Activated CD4-positive, alpha-beta T cell treated with anti-CD3 and anti-CD28 coated beads, Interleukin-2, Interleukin-6, amounts not matched to agents 100 ng/mL and 50 ng/mL, durations not matched to agents 16 hours and 8 hours (primary cell): ENCODE measurements at regions not wholly inside any gene's neighbourhood (a gene's known extent, or its start where the extent isn't known, plus 50 kb on each side); places are given as distances from the start of the nearest gene placed in this dataset.
A peak's percentile ranks its signal among the peaks of the same experiment; 100 is the strongest.
"Not testable (repeated sequence)": the region's sequence is repeated elsewhere in the genome, so short reads cannot be mapped to it uniquely, and the experiment has no call there.

ENCODE experiments used
- DNase-seq: peaks from one replicate; pipeline ENCODE4 v3.0.0-alpha.2; 2020

GRCh38 chr5:97545446-97545845, 362.4 kb upstream of the RIOK2 start:
- DNase-seq = no peak

- no peak for DNase-seq
Observed at GRCh38 chr5:97545886-97546535, 363.0 kb upstream of the RIOK2 start.

GRCh38 chr5:97547430-97547829, 364.4 kb upstream of the RIOK2 start:
- no peak for DNase-seq

GRCh38 chr5:97547999-97548738, 365.1 kb upstream of the RIOK2 start:
- peak; percentile 18 for DNase-seq

- no peak for DNase-seq
Observed at GRCh38 chr5:97548739-97549080, 365.7 kb upstream of the RIOK2 start.

- no peak for DNase-seq
Observed at GRCh38 chr5:97549496-97549895, 366.4 kb upstream of the RIOK2 start.

- no peak for DNase-seq
Observed at GRCh38 chr5:97550164-97550563, 367.1 kb upstream of the RIOK2 start.

- no peak for DNase-seq
Observed at GRCh38 chr5:97550818-97551217, 367.8 kb upstream of the RIOK2 start.

GRCh38 chr5:97553604-97554452, 370.8 kb upstream of the RIOK2 start:
- no peak for DNase-seq

- no peak for DNase-seq
Observed at GRCh38 chr5:97554977-97555643, 372.1 kb upstream of the RIOK2 start.

- no peak for DNase-seq
Observed at GRCh38 chr5:97555644-97555981, 372.6 kb upstream of the RIOK2 start.

- no peak for DNase-seq
Observed at GRCh38 chr5:97559827-97560598, 377.0 kb upstream of the RIOK2 start.

GRCh38 chr5:97560599-97560993, 377.5 kb upstream of the RIOK2 start:
- DNase-seq = no peak

- no peak for DNase-seq
Observed at GRCh38 chr5:97563050-97563657, 380.1 kb upstream of the RIOK2 start.

GRCh38 chr5:97568382-97568781, 385.3 kb upstream of the RIOK2 start:
- DNase-seq = no peak

GRCh38 chr5:97570242-97570641, 387.2 kb upstream of the RIOK2 start:
- DNase-seq = no peak

GRCh38 chr5:97575322-97575721, 392.3 kb upstream of the RIOK2 start:
- no peak for DNase-seq

GRCh38 chr5:97576956-97577355, 393.9 kb upstream of the RIOK2 start:
- no peak for DNase-seq

GRCh38 chr5:97579977-97580376, 396.9 kb upstream of the RIOK2 start:
- not testable (repeated sequence) for DNase-seq

- no peak for DNase-seq
Observed at GRCh38 chr5:97580746-97581145, 397.7 kb upstream of the RIOK2 start.

GRCh38 chr5:97591781-97592180, 408.7 kb upstream of the RIOK2 start:
- no peak for DNase-seq

GRCh38 chr5:97600486-97600885, 417.4 kb upstream of the RIOK2 start:
- DNase-seq = no peak
